ENCODE measurements at regions not wholly inside any gene's neighbourhood (a gene's known extent, or its start where the extent isn't known, plus 50 kb on each side); places are given as distances from the start of the nearest gene placed in this dataset.
A peak's percentile ranks its signal among the peaks of the same experiment; 100 is the strongest.

DNA sequence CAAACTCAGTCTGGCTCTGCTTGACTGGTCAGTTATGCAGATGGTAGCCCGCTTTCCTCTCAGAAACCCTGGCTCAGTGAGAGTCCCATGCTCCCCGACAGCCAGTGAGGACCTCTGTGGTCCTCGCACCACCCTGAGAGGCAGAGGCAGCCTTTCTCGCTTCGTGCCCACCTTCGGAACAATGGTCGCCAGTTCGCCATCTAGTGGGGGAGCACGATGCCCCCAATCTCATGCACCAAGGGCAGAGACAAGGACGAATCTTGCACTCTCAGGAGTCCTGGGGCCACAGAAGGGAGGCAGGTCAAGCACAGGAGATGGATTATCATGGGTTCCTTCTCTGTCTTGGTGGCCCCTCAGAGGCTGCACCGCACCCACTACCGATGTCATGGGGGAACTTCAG is 75.2 kb downstream of the RHCG start:
- TF ChIP-seq, protein P1, sequence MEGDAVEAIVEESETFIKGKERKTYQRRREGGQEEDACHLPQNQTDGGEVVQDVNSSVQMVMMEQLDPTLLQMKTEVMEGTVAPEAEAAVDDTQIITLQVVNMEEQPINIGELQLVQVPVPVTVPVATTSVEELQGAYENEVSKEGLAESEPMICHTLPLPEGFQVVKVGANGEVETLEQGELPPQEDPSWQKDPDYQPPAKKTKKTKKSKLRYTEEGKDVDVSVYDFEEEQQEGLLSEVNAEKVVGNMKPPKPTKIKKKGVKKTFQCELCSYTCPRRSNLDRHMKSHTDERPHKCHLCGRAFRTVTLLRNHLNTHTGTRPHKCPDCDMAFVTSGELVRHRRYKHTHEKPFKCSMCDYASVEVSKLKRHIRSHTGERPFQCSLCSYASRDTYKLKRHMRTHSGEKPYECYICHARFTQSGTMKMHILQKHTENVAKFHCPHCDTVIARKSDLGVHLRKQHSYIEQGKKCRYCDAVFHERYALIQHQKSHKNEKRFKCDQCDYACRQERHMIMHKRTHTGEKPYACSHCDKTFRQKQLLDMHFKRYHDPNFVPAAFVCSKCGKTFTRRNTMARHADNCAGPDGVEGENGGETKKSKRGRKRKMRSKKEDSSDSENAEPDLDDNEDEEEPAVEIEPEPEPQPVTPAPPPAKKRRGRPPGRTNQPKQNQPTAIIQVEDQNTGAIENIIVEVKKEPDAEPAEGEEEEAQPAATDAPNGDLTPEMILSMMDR (IDR thresholded peaks at IDR 0.05; ENCODE audit: insufficient read depth, low read depth, low read length), result no peak
- no peak for TF ChIP-seq EZH2 (IDR thresholded peaks at IDR 0.05; ENCODE audit: insufficient read depth, low read length)
- Histone ChIP-seq H2AFZ (ENCODE audit: low read depth, low read length) (no peak overlapping the region), H3K4me2 (ENCODE audit: low read length) (no peak overlapping the region), H3K9ac (ENCODE audit: low read length) (no peak overlapping the region), H3K4me1 (ENCODE audit: insufficient read depth, low read length) (no peaks in the 10 kb centered on the region), H3K9me3 (ENCODE audit: insufficient read depth, low read depth, low read length) (no peaks in the 10 kb centered on the region), H3K79me2 (ENCODE audit: insufficient read depth, low read length) (no peaks in the 10 kb centered on the region), H3K27ac (ENCODE audit: low read depth, low read length) (no peak overlapping the region), H3K36me3 (ENCODE audit: insufficient read depth, low read length) (no peaks in the 10 kb centered on the region), H3K27me3 (ENCODE audit: insufficient read depth, low read length) (peaks cover 30% of the 10 kb centered on the region), H3K4me3 (ENCODE audit: insufficient read depth, low read depth, low read length) (no peak overlapping the region), H4K20me1 (ENCODE audit: insufficient read depth, low read length) (peaks cover 3% of the 10 kb centered on the region)
- Mint-ChIP-seq H3K4me3 (ENCODE audit: unreplicated experiment) (no peak overlapping the region), H3K36me3 (ENCODE audit: low read depth, unreplicated experiment) (no peaks in the 10 kb centered on the region), H3K27ac (ENCODE audit: unreplicated experiment) (no peak overlapping the region), H3K9me3 (ENCODE audit: unreplicated experiment) (peaks cover 13% of the 10 kb centered on the region), H3K4me1 (ENCODE audit: low read depth, unreplicated experiment) (no peaks in the 10 kb centered on the region), H3K27me3 (ENCODE audit: low read depth, unreplicated experiment) (peaks cover 84% of the 10 kb centered on the region)
- no peak for FAIRE-seq
- DNase-seq (ENCODE audit: low read depth), result no peak

DNA sequence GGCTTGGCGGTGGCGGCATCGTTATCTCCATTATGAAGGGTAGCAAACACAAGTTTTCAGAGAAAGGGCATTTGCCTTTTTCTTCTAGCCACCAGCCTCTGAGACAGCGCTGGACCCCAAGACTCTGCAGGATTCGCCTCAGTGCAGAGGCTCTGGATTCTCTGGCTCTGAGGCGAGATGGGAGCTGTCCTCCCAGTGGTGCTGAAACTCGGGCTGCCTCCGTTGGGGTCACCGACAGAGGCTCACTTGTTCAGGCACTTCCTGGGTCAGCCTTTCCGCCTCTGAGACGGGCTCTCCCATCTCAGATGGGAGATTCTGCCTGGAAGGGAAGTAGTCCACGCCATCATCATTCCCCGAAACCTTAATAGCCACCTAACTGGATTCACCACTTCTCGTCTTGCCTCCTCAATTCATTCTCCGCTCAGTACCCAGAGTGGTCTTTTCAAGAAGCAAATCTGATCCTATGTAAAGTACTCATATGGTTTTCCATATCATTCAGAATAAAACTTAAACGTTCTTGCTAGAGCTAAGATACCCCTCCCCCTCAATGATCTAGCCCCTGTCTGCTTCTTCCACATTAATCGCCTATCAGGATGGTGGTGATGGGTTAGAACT is 76.9 kb downstream of the RHCG start:
- H3K27me3 Mint-ChIP-seq (ENCODE audit: low read depth, unreplicated experiment), result peaks cover 89% of the 10 kb centered on the region
- Histone ChIP-seq H2AFZ (ENCODE audit: low read depth, low read length) (no peak overlapping the region), H3K9ac (ENCODE audit: low read length) (no peak overlapping the region), H3K27me3 (ENCODE audit: insufficient read depth, low read length) (peaks cover 33% of the 10 kb centered on the region), H3K79me2 (ENCODE audit: insufficient read depth, low read length) (no peaks in the 10 kb centered on the region), H4K20me1 (ENCODE audit: insufficient read depth, low read length) (peaks cover 3% of the 10 kb centered on the region), H3K27ac (ENCODE audit: low read depth, low read length) (no peak overlapping the region), H3K4me3 (ENCODE audit: insufficient read depth, low read depth, low read length) (no peak overlapping the region), H3K4me2 (ENCODE audit: low read length) (no peak overlapping the region), H3K9me3 (ENCODE audit: insufficient read depth, low read depth, low read length) (no peaks in the 10 kb centered on the region), H3K36me3 (ENCODE audit: insufficient read depth, low read length) (no peaks in the 10 kb centered on the region), H3K4me1 (ENCODE audit: insufficient read depth, low read length) (no peaks in the 10 kb centered on the region)
- no peak overlapping the region for H3K27ac Mint-ChIP-seq (ENCODE audit: unreplicated experiment)
- H3K4me1 Mint-ChIP-seq (ENCODE audit: low read depth, unreplicated experiment), result no peaks in the 10 kb centered on the region
- TF ChIP-seq, protein P1 (IDR thresholded peaks at IDR 0.05; ENCODE audit: insufficient read depth, low read depth, low read length), result no peak
- no peak for TF ChIP-seq EZH2 (IDR thresholded peaks at IDR 0.05; ENCODE audit: insufficient read depth, low read length)
- FAIRE-seq (no peak), DNase-seq (ENCODE audit: low read depth) (peak; percentile 8)
- H3K4me3 Mint-ChIP-seq (ENCODE audit: unreplicated experiment), result peak overlapping the region; percentile 4
- no peaks in the 10 kb centered on the region for H3K36me3 Mint-ChIP-seq (ENCODE audit: low read depth, unreplicated experiment)
- H3K9me3 Mint-ChIP-seq (ENCODE audit: unreplicated experiment), result peaks cover 16% of the 10 kb centered on the region

- Mint-ChIP-seq H3K27me3 (ENCODE audit: low read depth, unreplicated experiment) (peaks cover 91% of the 10 kb centered on the region), H3K27ac (ENCODE audit: unreplicated experiment) (no peak overlapping the region), H3K36me3 (ENCODE audit: low read depth, unreplicated experiment) (no peaks in the 10 kb centered on the region), H3K9me3 (ENCODE audit: unreplicated experiment) (peaks cover 18% of the 10 kb centered on the region), H3K4me3 (ENCODE audit: unreplicated experiment) (no peak overlapping the region), H3K4me1 (ENCODE audit: low read depth, unreplicated experiment) (no peaks in the 10 kb centered on the region)
- Histone ChIP-seq H3K27me3 (ENCODE audit: insufficient read depth, low read length) (peaks cover 48% of the 10 kb centered on the region), H3K36me3 (ENCODE audit: insufficient read depth, low read length) (no peaks in the 10 kb centered on the region), H3K4me3 (ENCODE audit: insufficient read depth, low read depth, low read length) (no peak overlapping the region), H3K9ac (ENCODE audit: low read length) (no peak overlapping the region), H4K20me1 (ENCODE audit: insufficient read depth, low read length) (peaks cover 3% of the 10 kb centered on the region), H3K79me2 (ENCODE audit: insufficient read depth, low read length) (no peaks in the 10 kb centered on the region), H3K4me2 (ENCODE audit: low read length) (no peak overlapping the region), H3K9me3 (ENCODE audit: insufficient read depth, low read depth, low read length) (no peaks in the 10 kb centered on the region), H3K4me1 (ENCODE audit: insufficient read depth, low read length) (no peaks in the 10 kb centered on the region), H3K27ac (ENCODE audit: low read depth, low read length) (no peak overlapping the region), H2AFZ (ENCODE audit: low read depth, low read length) (no peak overlapping the region)
- TF ChIP-seq, protein P1 (IDR thresholded peaks at IDR 0.05; ENCODE audit: insufficient read depth, low read depth, low read length), result no peak
- TF ChIP-seq EZH2 (IDR thresholded peaks at IDR 0.05; ENCODE audit: insufficient read depth, low read length), result no peak
- no peak for FAIRE-seq
- no peak for DNase-seq (ENCODE audit: low read depth)
Observed at GRCh38 chr15:89417206-89417725, 79.1 kb downstream of the RHCG start.
